HEK293 (cell line): ENCODE measurements at regions not wholly inside any gene's neighbourhood (a gene's known extent, or its start where the extent isn't known, plus 50 kb on each side); places are given as distances from the start of the nearest gene placed in this dataset.

Source experiments
- CTCF ChIA-PET: fragments of 350-600 bp; formaldehyde crosslinking; extraction: SDS; loops from one replicate; lab custom pipeline; 2021; ENCODE audit warnings: antibody characterized with exemption; lab: Yijun Ruan, JAX
- POLR2A ChIA-PET: fragments of 300-600 bp; formaldehyde crosslinking; extraction: SDS; loops from one replicate; lab custom pipeline; 2020; ENCODE audit warnings: antibody characterized with exemption, inconsistent platforms; lab: Yijun Ruan, JAX
- H3K27ac ChIP-seq: fragments of 200-500 bp; sonication (Bioruptor generic); 2 replicates; pipeline ENCODE4 v1.5.1; 2014; ENCODE audit warnings: low read depth, low read length, control low read depth, inconsistent platforms; ENCODE audit errors: extremely low read depth
- H3K36me3 ChIP-seq, 2 experiments: fragments of 200-500 bp in 1 of 2; sonication (Bioruptor generic) in 1 of 2; 1 replicate in 1 of 2; 2 replicates in 1 of 2; pipeline ENCODE4 v1.5.1; 2014 to 2017; ENCODE audit warnings: inconsistent platforms in 2 of 2, low read length in 2 of 2; ENCODE audit not compliant: control insufficient read depth in 2 of 2, insufficient read depth in 1 of 2
- H3K4me1 ChIP-seq: fragments of 200-500 bp; sonication (Bioruptor generic); 2 replicates; pipeline ENCODE4 v1.5.1; 2014; ENCODE audit warnings: mild to moderate bottlenecking, low read length, inconsistent platforms; ENCODE audit not compliant: control insufficient read depth, insufficient read depth
- H3K4me3 ChIP-seq: 2 replicates; pipeline ENCODE4 v1.5.1; 2011; ENCODE audit warnings: low read depth, mild to moderate bottlenecking, control low read depth, low read length, moderate library complexity
- H3K9me3 ChIP-seq: fragments of 200-500 bp; sonication (Bioruptor generic); 2 replicates; pipeline ENCODE4 v1.5.1; 2014; ENCODE audit warnings: low read depth, low read length, inconsistent platforms; ENCODE audit not compliant: control insufficient read depth, insufficient read depth
- HIC1 ChIP-seq: fragments of 450-650 bp; formaldehyde crosslinking; IDR thresholded peaks from 2 replicates; pipeline ENCODE4 v1.5.1; 2016; ENCODE audit warnings: missing biosample characterization, missing genetic modification characterization
- HOXD13 ChIP-seq: sonication (generic); formaldehyde crosslinking; IDR thresholded peaks from 2 replicates; pipeline ENCODE4 v1.8.0; 2022; ENCODE audit warnings: missing genetic modification reagents, borderline replicate concordance
- MEIS1 ChIP-seq: sonication (generic); formaldehyde crosslinking; IDR thresholded peaks from 2 replicates; pipeline ENCODE4 v1.8.1; 2022; ENCODE audit warnings: missing genetic modification reagents, mild to moderate bottlenecking, borderline replicate concordance
- PRDM2 ChIP-seq: fragments of 450-650 bp; formaldehyde crosslinking; IDR thresholded peaks from 2 replicates; pipeline ENCODE4 v1.5.1; 2016; ENCODE audit warnings: missing biosample characterization, missing genetic modification characterization, borderline replicate concordance
- SCRT1 ChIP-seq: fragments of 450-650 bp; formaldehyde crosslinking; IDR thresholded peaks from 2 replicates; pipeline ENCODE4 v1.5.1; 2016; ENCODE audit warnings: missing biosample characterization, missing genetic modification characterization, borderline replicate concordance
- SCRT2 ChIP-seq: fragments of 450-650 bp; formaldehyde crosslinking; IDR thresholded peaks from 2 replicates; pipeline ENCODE4 v1.5.1; 2016; ENCODE audit warnings: missing biosample characterization, missing genetic modification characterization
- WT1 ChIP-seq: fragments of 450-650 bp; formaldehyde crosslinking; IDR thresholded peaks from 2 replicates; pipeline ENCODE4 v1.5.1; 2016; ENCODE audit warnings: missing biosample characterization, missing genetic modification characterization
- ZBTB48 ChIP-seq: fragments of 450-650 bp; formaldehyde crosslinking; IDR thresholded peaks from 2 replicates; pipeline ENCODE4 v1.5.1; 2016; ENCODE audit warnings: missing biosample characterization, missing genetic modification characterization
- ZBTB49 ChIP-seq: fragments of 450-650 bp; formaldehyde crosslinking; IDR thresholded peaks from 2 replicates; pipeline ENCODE4 v1.5.1; 2016; ENCODE audit warnings: missing biosample characterization, missing genetic modification characterization, low read depth
- ZBTB8A ChIP-seq: fragments of 450-650 bp; formaldehyde crosslinking; IDR thresholded peaks from 2 replicates; pipeline ENCODE4 v1.5.1; 2016; ENCODE audit warnings: missing biosample characterization, missing genetic modification characterization
- ZFHX2 ChIP-seq: fragments of 450-650 bp; formaldehyde crosslinking; conservative IDR thresholded peaks from 2 replicates; pipeline ENCODE4 v1.5.1; 2016; ENCODE audit warnings: missing biosample characterization, missing genetic modification characterization
- ZFP41 ChIP-seq: fragments of 450-650 bp; formaldehyde crosslinking; IDR thresholded peaks from 2 replicates; pipeline ENCODE4 v1.5.1; 2016; ENCODE audit warnings: missing biosample characterization, missing genetic modification characterization, borderline replicate concordance
- ZFP69B ChIP-seq: fragments of 450-650 bp; formaldehyde crosslinking; IDR thresholded peaks from 2 replicates; pipeline ENCODE4 v1.5.1; 2016; ENCODE audit warnings: missing biosample characterization, missing genetic modification characterization
- ZNF114 ChIP-seq: fragments of 450-650 bp; formaldehyde crosslinking; IDR thresholded peaks from 2 replicates; pipeline ENCODE4 v1.5.0; 2017; ENCODE audit warnings: missing biosample characterization, missing genetic modification characterization
- ZNF169 ChIP-seq: fragments of 450-650 bp; formaldehyde crosslinking; IDR thresholded peaks from 2 replicates; pipeline ENCODE4 v1.5.1; 2016; ENCODE audit warnings: missing biosample characterization, missing genetic modification characterization
- ZNF266 ChIP-seq: fragments of 450-650 bp; formaldehyde crosslinking; IDR thresholded peaks from 2 replicates; pipeline ENCODE4 v1.5.1; 2016; ENCODE audit warnings: missing biosample characterization, missing genetic modification characterization, low read depth
- ZNF324 ChIP-seq: fragments of 450-650 bp; formaldehyde crosslinking; IDR thresholded peaks from 2 replicates; pipeline ENCODE4 v1.5.1; 2016; ENCODE audit warnings: missing biosample characterization, missing genetic modification characterization
- ZNF488 ChIP-seq: fragments of 450-650 bp; formaldehyde crosslinking; IDR thresholded peaks from 2 replicates; pipeline ENCODE4 v1.5.1; 2016; ENCODE audit warnings: missing biosample characterization, missing genetic modification characterization
- ZNF560 ChIP-seq: fragments of 450-650 bp; formaldehyde crosslinking; IDR thresholded peaks from 2 replicates; pipeline ENCODE4 v1.5.1; 2017; ENCODE audit warnings: missing biosample characterization, missing genetic modification characterization, borderline replicate concordance
- ZNF561 ChIP-seq: fragments of 450-650 bp; IDR thresholded peaks from 2 replicates; pipeline ENCODE4 v1.5.1; 2018; ENCODE audit warnings: missing biosample characterization, missing genetic modification characterization, borderline replicate concordance
- ZNF654 ChIP-seq: fragments of 450-650 bp; formaldehyde crosslinking; IDR thresholded peaks from 2 replicates; pipeline ENCODE4 v1.5.1; 2016; ENCODE audit warnings: low read depth, missing biosample characterization, missing genetic modification characterization
- ZNF776 ChIP-seq: fragments of 450-650 bp; formaldehyde crosslinking; IDR thresholded peaks from 2 replicates; pipeline ENCODE4 v1.5.0; 2017; ENCODE audit warnings: missing biosample characterization, missing genetic modification characterization, borderline replicate concordance
- ZNF791 ChIP-seq: fragments of 450-650 bp; formaldehyde crosslinking; IDR thresholded peaks from 2 replicates; pipeline ENCODE4 v1.5.1; 2016; ENCODE audit warnings: missing biosample characterization, missing genetic modification characterization
- ZSCAN30 ChIP-seq: fragments of 450-650 bp; IDR thresholded peaks from 2 replicates; pipeline ENCODE4 v1.5.1; 2018; ENCODE audit warnings: missing biosample characterization, mild to moderate bottlenecking, missing genetic modification characterization, moderate library complexity
- TF ChIP-seq, protein P1 (sequence below): fragments of 450-650 bp; formaldehyde crosslinking; IDR thresholded peaks from 2 replicates; pipeline ENCODE4 v1.5.1; 2016; ENCODE audit warnings: missing biosample characterization, missing genetic modification characterization

DNA sequence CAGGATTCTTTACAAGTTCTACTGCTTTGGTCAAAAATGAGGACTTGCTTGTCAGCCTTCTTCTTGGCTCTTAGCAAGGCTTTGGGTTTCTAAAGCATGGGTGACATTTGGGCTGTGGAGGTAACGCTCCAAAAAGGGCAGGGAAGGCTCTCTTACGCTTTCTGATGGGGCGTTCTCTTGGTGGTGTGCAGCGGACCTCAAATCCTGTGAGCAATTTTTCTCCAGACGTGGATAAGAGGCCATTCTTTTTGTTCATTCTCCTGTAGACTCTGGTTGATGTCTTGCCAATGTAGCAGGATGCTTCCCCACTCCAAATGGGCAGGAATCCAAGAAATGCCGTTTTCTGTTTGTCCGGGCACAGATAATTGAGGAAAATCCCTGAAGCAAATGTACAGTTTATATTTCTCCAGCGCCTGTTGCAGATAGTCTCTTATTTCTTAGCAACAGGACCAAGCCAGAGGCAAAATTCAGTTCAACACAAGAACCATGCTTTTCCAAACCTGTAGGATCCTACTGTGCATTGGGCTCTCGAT lies 138.4 kb upstream of the NFE2L3 start (continued):
- TF ChIP-seq PRDM2 (tag by site-specific recombination) (no peak), ZNF560 (tag by site-specific recombination) (no peak), ZNF266 (no peak), ZBTB48 (tag by site-specific recombination) (peak; percentile 23; the same call in 1 of the 2 replicates), ZNF654 (tag by site-specific recombination) (no peak), SCRT2 (peak; percentile 81), ZNF169 (tag by site-specific recombination) (no peak), ZFP69B (tag by site-specific recombination) (no peak), ZBTB8A (tag by site-specific recombination) (peak; percentile 50), HOXD13 (CRISPR knock-in tag) (no peak), ZNF488 (no peak), SCRT1 (peak; percentile 86), ZNF561 (tag by site-specific recombination) (no peak), ZFHX2 (tag by site-specific recombination) (no peak), ZNF114 (tag by site-specific recombination) (no peak)
- TF ChIP-seq, protein P1, sequence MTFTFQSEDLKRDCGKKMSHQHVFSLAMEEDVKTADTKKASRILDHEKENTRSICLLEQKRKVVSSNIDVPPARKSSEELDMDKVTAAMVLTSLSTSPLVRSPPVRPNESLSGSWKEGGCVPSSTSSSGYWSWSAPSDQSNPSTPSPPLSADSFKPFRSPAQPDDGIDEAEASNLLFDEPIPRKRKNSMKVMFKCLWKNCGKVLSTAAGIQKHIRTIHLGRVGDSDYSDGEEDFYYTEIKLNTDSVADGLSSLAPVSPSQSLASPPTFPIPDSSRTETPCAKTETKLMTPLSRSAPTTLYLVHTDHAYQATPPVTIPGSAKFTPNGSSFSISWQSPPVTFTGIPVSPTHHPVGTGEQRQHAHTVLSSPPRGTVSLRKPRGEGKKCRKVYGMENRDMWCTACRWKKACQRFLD (tag by site-specific recombination) = no peak

DNA sequence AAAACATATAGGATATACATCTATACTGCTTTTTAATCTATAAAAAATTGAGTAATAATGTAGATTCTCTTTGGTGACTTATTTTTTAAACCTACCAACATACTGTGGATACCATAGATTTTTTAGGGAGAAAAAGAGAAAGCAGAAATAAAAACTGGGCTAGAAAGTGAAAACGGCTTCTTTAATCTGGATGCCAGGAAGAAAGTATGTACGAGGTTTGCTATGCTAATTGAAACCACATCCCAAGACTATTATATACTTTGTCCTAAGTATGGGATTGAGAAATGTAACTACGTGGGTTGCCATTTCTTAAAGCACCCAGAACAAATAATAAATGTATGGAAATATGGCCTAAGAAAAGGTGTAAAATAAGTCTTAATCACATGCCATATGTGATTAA lies 129.0 kb upstream of the NFE2L3 start:
- CTCF ChIA-PET = no interaction called here
- Histone ChIP-seq H3K9me3 (no peaks in the 10 kb centered on the region), H3K4me1 (no peaks in the 10 kb centered on the region), H3K4me3 (no peak overlapping the region), H3K36me3 (no peaks in the 10 kb centered on the region), H3K27ac (no peak overlapping the region)
- POLR2A ChIA-PET = no interaction called here
- TF ChIP-seq MEIS1 (CRISPR knock-in tag) (no peak), ZNF324 (tag by site-specific recombination) (no peak), ZSCAN30 (tag by site-specific recombination) (no peak), ZNF791 (no peak), WT1 (tag by site-specific recombination) (no peak), ZNF776 (no peak), HIC1 (tag by site-specific recombination) (no peak), ZFP41 (no peak), ZBTB49 (tag by site-specific recombination) (no peak)
